ENCODE measurements at regions not wholly inside any gene's neighbourhood (a gene's known extent, or its start where the extent isn't known, plus 50 kb on each side); places are given as distances from the start of the nearest gene placed in this dataset.

DNA sequence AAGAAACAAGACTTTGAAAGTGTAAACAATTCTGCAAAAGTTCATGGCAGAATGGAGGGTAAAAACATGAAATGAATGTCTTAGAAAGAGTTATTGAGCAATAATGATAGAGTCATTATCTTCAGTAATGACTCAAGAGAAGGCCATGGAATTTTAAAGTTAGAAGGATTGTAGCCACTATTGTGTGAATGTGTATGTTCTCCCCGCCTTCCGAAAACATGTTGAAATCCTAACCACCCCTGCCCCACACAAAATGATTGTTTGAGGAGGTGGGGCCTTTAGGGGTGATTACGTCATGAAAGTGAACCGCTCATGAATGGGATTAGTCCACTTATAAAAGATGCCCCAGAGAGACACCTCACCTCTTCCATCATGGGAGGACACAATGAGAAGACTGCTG, 93.8 kb upstream of the CCDC190 start:
- no peak for TF ChIP-seq EP300 (IDR thresholded peaks at IDR 0.05; ENCODE audit: borderline replicate concordance)
- no peak for TF ChIP-seq NFIC (IDR thresholded peaks at IDR 0.05)
- no peak for TF ChIP-seq FOXM1 (IDR thresholded peaks at IDR 0.05; ENCODE audit: borderline replicate concordance, low read depth)
- no peak for TF ChIP-seq TEAD4 (IDR thresholded peaks at IDR 0.05)
- TF ChIP-seq CREB1 (IDR thresholded peaks at IDR 0.05; ENCODE audit: low read depth): no peak

DNA sequence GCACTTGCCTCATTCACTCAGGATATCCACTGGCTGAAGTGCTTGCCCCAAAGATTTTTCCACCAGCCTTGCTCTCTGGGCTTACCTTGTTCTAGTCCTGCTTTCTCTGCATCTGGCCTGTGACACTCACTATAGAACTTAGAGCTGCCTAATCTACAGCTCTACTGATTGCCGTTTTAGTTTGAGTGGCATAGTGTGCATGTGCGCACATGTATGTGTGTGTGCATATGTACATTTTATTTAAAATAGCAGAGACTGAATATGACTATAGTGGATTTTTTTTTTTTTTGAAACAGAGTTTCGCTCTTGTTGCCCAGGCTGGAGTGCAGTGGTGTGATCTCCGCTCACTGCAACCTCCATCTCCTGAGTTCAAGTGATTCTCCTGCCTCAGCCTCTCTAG, 92.0 kb upstream of the CCDC190 start:
- TF ChIP-seq CREB1 (IDR thresholded peaks at IDR 0.05; ENCODE audit: low read depth) (no peak), FOXM1 (IDR thresholded peaks at IDR 0.05; ENCODE audit: borderline replicate concordance, low read depth) (no peak), TCF12 (IDR thresholded peaks at IDR 0.05; ENCODE audit: low read depth) (no peak), NFIC (IDR thresholded peaks at IDR 0.05) (no peak), EP300 (IDR thresholded peaks at IDR 0.05; ENCODE audit: borderline replicate concordance) (no peak), RAD21 (IDR thresholded peaks at IDR 0.05; ENCODE audit: low read depth) (no peak), ZBTB7A (IDR thresholded peaks at IDR 0.05; ENCODE audit: low read depth) (no peak), YY1 (IDR thresholded peaks at IDR 0.05; ENCODE audit: low read depth) (no peak), EGR1 (IDR thresholded peaks at IDR 0.05) (no peak)
- TF ChIP-seq, protein P1, sequence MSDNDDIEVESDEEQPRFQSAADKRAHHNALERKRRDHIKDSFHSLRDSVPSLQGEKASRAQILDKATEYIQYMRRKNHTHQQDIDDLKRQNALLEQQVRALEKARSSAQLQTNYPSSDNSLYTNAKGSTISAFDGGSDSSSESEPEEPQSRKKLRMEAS (IDR thresholded peaks at IDR 0.05): no peak
- TF ChIP-seq, protein P2, sequence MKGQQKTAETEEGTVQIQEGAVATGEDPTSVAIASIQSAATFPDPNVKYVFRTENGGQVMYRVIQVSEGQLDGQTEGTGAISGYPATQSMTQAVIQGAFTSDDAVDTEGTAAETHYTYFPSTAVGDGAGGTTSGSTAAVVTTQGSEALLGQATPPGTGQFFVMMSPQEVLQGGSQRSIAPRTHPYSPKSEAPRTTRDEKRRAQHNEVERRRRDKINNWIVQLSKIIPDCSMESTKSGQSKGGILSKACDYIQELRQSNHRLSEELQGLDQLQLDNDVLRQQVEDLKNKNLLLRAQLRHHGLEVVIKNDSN (IDR thresholded peaks at IDR 0.05): no peak
- TF ChIP-seq, protein P3, sequence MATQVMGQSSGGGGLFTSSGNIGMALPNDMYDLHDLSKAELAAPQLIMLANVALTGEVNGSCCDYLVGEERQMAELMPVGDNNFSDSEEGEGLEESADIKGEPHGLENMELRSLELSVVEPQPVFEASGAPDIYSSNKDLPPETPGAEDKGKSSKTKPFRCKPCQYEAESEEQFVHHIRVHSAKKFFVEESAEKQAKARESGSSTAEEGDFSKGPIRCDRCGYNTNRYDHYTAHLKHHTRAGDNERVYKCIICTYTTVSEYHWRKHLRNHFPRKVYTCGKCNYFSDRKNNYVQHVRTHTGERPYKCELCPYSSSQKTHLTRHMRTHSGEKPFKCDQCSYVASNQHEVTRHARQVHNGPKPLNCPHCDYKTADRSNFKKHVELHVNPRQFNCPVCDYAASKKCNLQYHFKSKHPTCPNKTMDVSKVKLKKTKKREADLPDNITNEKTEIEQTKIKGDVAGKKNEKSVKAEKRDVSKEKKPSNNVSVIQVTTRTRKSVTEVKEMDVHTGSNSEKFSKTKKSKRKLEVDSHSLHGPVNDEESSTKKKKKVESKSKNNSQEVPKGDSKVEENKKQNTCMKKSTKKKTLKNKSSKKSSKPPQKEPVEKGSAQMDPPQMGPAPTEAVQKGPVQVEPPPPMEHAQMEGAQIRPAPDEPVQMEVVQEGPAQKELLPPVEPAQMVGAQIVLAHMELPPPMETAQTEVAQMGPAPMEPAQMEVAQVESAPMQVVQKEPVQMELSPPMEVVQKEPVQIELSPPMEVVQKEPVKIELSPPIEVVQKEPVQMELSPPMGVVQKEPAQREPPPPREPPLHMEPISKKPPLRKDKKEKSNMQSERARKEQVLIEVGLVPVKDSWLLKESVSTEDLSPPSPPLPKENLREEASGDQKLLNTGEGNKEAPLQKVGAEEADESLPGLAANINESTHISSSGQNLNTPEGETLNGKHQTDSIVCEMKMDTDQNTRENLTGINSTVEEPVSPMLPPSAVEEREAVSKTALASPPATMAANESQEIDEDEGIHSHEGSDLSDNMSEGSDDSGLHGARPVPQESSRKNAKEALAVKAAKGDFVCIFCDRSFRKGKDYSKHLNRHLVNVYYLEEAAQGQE (IDR thresholded peaks at IDR 0.05; ENCODE audit: low read depth): no peak

DNA sequence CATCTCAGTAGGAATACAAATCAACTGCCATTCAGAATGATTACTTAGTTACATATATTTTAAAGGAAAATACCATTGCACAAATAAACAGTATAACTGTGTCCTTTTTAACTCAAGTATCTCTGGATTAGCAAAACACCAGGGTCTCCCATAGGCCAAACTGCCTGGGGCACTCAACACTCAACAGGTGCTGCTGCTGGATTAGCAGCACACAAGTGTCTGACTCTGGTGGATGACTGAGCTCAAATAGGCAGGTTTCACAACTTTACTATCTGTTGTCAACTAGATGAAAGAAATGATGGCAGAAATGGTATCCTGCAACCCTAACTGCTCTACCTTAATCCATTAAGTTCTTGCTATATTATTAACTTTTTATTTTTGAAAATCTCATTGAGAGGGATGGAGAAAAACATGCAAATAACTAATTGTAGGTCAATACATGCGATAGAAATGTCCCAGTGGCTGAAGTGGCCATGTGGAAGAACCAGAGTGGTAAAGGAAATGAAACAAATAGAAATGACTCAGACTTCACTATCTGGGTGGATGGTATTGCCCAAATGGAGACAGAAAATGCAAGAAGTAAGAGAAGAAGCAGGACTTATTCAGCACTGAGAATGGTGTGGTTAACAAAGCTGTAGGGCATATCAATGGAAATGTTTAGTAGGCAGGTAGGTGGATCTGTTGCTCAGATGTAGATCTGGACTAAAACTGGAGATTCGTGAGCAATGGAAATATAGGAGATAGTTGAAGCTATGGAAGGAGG, 90.8 kb upstream of the CCDC190 start:
- no peak for TF ChIP-seq CEBPB (IDR thresholded peaks at IDR 0.05)

DNA sequence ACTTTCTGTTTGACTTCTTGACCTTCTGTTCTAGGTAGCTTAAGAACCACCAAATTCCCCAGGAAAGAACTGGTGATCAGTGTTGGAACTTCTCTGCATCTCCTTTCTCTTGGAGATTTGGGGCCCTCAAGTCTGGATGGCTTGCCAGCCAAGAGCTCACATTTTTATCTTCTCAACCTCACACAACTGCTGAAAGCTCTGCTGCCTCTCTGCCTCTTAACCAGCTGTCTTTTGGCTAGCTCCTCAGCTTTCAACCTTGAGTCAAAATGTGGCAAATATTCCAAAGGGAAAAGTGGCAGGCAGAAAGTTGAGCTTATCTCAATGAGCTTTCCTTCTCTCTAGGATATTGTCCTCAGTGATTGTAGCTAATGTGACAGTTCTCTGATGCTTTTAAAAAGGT, 89.2 kb upstream of the CCDC190 start:
- TF ChIP-seq, protein P1 (IDR thresholded peaks at IDR 0.05): no peak
- TF ChIP-seq CREB1 (IDR thresholded peaks at IDR 0.05; ENCODE audit: low read depth) (no peak), FOXM1 (IDR thresholded peaks at IDR 0.05; ENCODE audit: borderline replicate concordance, low read depth) (no peak), EGR1 (IDR thresholded peaks at IDR 0.05) (no peak), ZBTB7A (IDR thresholded peaks at IDR 0.05; ENCODE audit: low read depth) (no peak), TAF1 (IDR thresholded peaks at IDR 0.05; ENCODE audit: low read depth) (no peak), RAD21 (IDR thresholded peaks at IDR 0.05; ENCODE audit: low read depth) (no peak), EP300 (IDR thresholded peaks at IDR 0.05; ENCODE audit: borderline replicate concordance) (no peak), NFIC (IDR thresholded peaks at IDR 0.05) (no peak), YY1 (IDR thresholded peaks at IDR 0.05; ENCODE audit: low read depth) (no peak), CEBPB (IDR thresholded peaks at IDR 0.05) (no peak), TCF12 (IDR thresholded peaks at IDR 0.05; ENCODE audit: low read depth) (no peak), TEAD4 (IDR thresholded peaks at IDR 0.05) (no peak)
- TF ChIP-seq, protein P3 (IDR thresholded peaks at IDR 0.05; ENCODE audit: low read depth): no peak
- TF ChIP-seq, protein P2 (IDR thresholded peaks at IDR 0.05): no peak

DNA sequence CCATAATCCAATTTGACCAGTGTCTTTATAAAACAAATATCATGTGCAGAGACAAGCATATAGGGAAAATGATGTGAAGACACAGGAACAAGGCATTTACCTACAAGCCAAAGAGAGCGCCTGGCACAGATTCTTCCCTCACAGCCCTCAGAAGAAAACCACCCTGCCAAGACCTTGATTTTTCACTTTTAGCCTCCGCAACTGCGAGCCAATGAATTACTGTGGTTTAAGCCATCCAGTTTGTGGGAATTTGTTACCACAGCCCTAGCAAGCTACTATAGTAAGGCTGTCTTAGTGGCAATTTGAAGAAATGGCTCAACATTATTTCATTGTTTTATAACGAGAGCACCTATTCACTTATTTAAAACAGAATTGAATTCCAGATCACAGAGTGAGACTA, 85.7 kb upstream of the CCDC190 start:
- TF ChIP-seq EGR1 (IDR thresholded peaks at IDR 0.05) (no peak), EP300 (IDR thresholded peaks at IDR 0.05; ENCODE audit: borderline replicate concordance) (no peak), CEBPB (IDR thresholded peaks at IDR 0.05) (no peak), TCF12 (IDR thresholded peaks at IDR 0.05; ENCODE audit: low read depth) (no peak), YY1 (IDR thresholded peaks at IDR 0.05; ENCODE audit: low read depth) (no peak), TAF1 (IDR thresholded peaks at IDR 0.05; ENCODE audit: low read depth) (no peak), RAD21 (IDR thresholded peaks at IDR 0.05; ENCODE audit: low read depth) (no peak), ZBTB7A (IDR thresholded peaks at IDR 0.05; ENCODE audit: low read depth) (no peak), FOXM1 (IDR thresholded peaks at IDR 0.05; ENCODE audit: borderline replicate concordance, low read depth) (no peak), TEAD4 (IDR thresholded peaks at IDR 0.05) (no peak), NFIC (IDR thresholded peaks at IDR 0.05) (no peak), CREB1 (IDR thresholded peaks at IDR 0.05; ENCODE audit: low read depth) (no peak)
- TF ChIP-seq, protein P1 (IDR thresholded peaks at IDR 0.05): no peak
- TF ChIP-seq, protein P3 (IDR thresholded peaks at IDR 0.05; ENCODE audit: low read depth): no peak
- TF ChIP-seq, protein P2 (IDR thresholded peaks at IDR 0.05): no peak
